Colonic mucosa (tissue), 4 donors: ENCODE measurements at regions not wholly inside any gene's neighbourhood (a gene's known extent, or its start where the extent isn't known, plus 50 kb on each side); places are given as distances from the start of the nearest gene placed in this dataset.

Source experiments
- DNase-seq: peaks from one replicate; pipeline ENCODE4 v3.0.0-alpha.2; 2020
- H3K27ac ChIP-seq: fragments of 200-600 bp; one replicate; pipeline ENCODE4 v1.8.0; 2021
- H3K27me3 ChIP-seq: fragments of 200-600 bp; one replicate; pipeline ENCODE4 v1.8.0; 2021
- H3K36me3 ChIP-seq: fragments of 200-600 bp; one replicate; pipeline ENCODE4 v1.8.0; 2021
- H3K4me1 ChIP-seq: fragments of 200-600 bp; one replicate; pipeline ENCODE4 v1.8.0; 2021; ENCODE audit warnings: mild to moderate bottlenecking
- H3K4me3 ChIP-seq: fragments of 200-600 bp; one replicate; pipeline ENCODE4 v1.8.0; 2021
- H3K9ac ChIP-seq, 2 donors: one replicate each; pipeline ENCODE4 v1.7.0; 2013; ENCODE audit warnings: control low read depth in 2 of 2, low read depth in 2 of 2, low read length in 2 of 2
- H3K9me3 ChIP-seq: fragments of 200-600 bp; one replicate; pipeline ENCODE4 v1.8.0; 2021
- CTCF ChIP-seq: fragments of 200-600 bp; IDR thresholded peaks from one replicate; pipeline ENCODE4 v1.8.0; 2022; ENCODE audit warnings: antibody characterized with exemption, mild to moderate bottlenecking
- intact Hi-C: fragments of 100-400 bp; cut with DNase I; formaldehyde crosslinking; loops from one replicate; pipeline ENCODE4 v1.14.1; 2022
- donor health status: healthy.
- donor health status: DM: no; HTN: no; CAD: no.
- donor health status: DM: no; HTN: no; CAD: no.

DNA sequence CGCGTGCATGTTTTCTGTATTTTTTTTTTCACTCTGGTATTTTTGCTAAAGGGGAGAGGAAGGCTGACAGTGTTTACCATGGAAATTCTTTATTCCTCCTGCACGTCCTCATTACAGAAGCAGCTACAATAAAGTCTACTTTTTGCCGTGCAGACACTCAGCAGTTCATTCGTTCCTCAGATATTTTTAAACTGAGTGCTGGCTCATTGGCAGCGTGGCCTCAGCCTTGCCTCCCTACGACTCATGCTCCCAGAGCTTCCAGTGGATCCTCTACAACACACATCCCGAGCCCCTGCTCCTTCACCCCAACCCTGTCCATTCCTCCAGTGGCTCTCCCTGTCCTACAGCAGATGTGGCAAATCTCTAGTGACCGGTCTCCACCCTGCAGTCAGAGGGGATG lies 239.2 kb upstream of the ZMIZ1 start:
- H3K27me3 ChIP-seq: no peaks in the 10 kb centered on the region
- no peaks in the 10 kb centered on the region for H3K4me1 ChIP-seq
- no peak for TF ChIP-seq CTCF
- no peaks in the 10 kb centered on the region for H3K36me3 ChIP-seq
- no peak for DNase-seq
- intact Hi-C loops: no loop called here
- no peak overlapping the region for H3K4me3 ChIP-seq
- no peak overlapping the region for H3K9ac ChIP-seq
- H3K27ac ChIP-seq: no peak overlapping the region
- H3K9me3 ChIP-seq: no peaks in the 10 kb centered on the region

DNA sequence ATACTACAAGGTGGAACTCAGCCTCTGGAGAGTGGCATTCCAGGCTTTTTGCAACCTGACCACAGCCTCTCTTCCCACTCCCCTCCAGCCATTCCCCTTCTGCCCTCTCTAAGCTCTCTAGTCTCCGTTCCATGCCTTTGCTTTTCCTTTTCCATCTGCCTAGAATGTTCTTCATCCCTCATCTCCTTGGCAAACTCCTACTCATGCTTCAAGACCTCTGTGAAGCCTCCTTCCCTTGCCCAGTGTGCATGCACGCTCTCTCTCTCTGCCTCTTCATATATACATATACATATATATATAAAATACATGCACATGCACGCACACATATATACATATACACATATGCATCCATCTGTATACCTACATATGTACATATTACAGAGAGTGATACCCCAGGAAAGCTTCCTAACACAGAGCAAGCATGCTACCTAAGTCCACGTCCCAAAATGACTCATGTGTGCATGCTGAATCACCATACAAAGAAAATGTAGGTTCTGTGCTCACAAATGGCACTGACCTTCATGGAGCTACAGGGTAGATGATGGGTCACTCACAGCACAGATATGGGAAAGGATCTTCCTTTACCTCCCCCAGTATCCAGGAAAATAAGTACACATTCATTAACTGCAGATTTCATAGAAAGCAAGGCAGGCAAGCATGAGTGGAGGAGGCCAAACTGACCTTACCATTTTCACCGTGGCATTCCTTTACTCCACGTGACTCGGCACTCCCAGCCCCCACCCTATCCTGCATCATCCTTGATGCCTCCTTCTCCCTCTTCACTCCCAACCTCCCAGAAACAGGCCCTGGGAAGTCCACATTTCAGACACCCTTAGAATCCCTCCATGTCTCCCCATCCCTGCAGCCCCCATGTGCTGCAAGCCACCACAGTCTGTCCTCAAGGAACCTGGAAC lies 238.4 kb upstream of the ZMIZ1 start:
- Histone ChIP-seq H3K4me1 (no peaks in the 10 kb centered on the region), H3K9ac (no peak overlapping the region), H3K27ac (no peak overlapping the region), H3K27me3 (no peaks in the 10 kb centered on the region), H3K4me3 (no peak overlapping the region), H3K36me3 (no peaks in the 10 kb centered on the region), H3K9me3 (no peaks in the 10 kb centered on the region)
- no peak for TF ChIP-seq CTCF
- no peak for DNase-seq
- intact Hi-C loops: no loop called here

- H3K9me3 ChIP-seq: no peaks in the 10 kb centered on the region
- no peak overlapping the region for H3K27ac ChIP-seq
- TF ChIP-seq CTCF: no peak
- H3K27me3 ChIP-seq: no peaks in the 10 kb centered on the region
- no peak overlapping the region for H3K9ac ChIP-seq
- no peaks in the 10 kb centered on the region for H3K36me3 ChIP-seq
- DNase-seq: no peak
- intact Hi-C loops: no loop called here
- H3K4me3 ChIP-seq: no peak overlapping the region
- no peaks in the 10 kb centered on the region for H3K4me1 ChIP-seq
These were observed 237.8 kb upstream of the ZMIZ1 start for GRCh38 chr10:78830976-78831375.

DNA sequence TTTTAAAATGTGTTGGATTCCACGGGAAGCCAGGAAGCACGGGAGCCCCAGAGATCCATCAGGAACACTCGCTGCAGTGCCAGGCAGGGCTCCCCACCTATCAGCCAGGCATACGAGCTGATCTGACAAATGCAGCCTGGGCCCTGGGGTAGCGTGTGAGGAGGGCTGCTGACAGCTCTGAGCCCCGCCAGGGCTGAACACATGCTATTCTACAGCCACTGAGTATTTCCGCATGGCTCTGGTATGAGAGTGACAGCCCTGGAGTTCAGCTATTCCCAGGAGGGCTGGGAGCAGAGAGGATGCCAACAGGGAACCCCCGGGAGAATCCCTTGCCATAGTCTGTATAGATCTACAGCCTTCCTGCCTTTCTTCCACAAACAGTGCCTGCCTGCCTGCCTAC lies 237.3 kb upstream of the ZMIZ1 start:
- no peaks in the 10 kb centered on the region for H3K36me3 ChIP-seq
- intact Hi-C loops: no loop called here

GRCh38 chr10:78832281-78832680 lies 236.5 kb upstream of the ZMIZ1 start:
- Histone ChIP-seq H3K9me3 (no peaks in the 10 kb centered on the region), H3K4me3 (no peak overlapping the region), H3K9ac (no peak overlapping the region), H3K27me3 (no peaks in the 10 kb centered on the region), H3K36me3 (no peaks in the 10 kb centered on the region), H3K4me1 (no peaks in the 10 kb centered on the region), H3K27ac (no peak overlapping the region)
- TF ChIP-seq CTCF: no peak
- intact Hi-C loops: no loop called here
- no peak for DNase-seq

More for the DNA sequence above, 237.3 kb upstream of the ZMIZ1 start:
- no peaks in the 10 kb centered on the region for H3K4me1 ChIP-seq
- no peak overlapping the region for H3K27ac ChIP-seq
- H3K27me3 ChIP-seq: no peaks in the 10 kb centered on the region
- no peak for DNase-seq
- no peak for TF ChIP-seq CTCF
- no peaks in the 10 kb centered on the region for H3K9me3 ChIP-seq
- H3K9ac ChIP-seq: no peak overlapping the region
- no peak overlapping the region for H3K4me3 ChIP-seq
